ENCODE measurements at regions not wholly inside any gene's neighbourhood (a gene's known extent, or its start where the extent isn't known, plus 50 kb on each side); places are given as distances from the start of the nearest gene placed in this dataset.

DNA sequence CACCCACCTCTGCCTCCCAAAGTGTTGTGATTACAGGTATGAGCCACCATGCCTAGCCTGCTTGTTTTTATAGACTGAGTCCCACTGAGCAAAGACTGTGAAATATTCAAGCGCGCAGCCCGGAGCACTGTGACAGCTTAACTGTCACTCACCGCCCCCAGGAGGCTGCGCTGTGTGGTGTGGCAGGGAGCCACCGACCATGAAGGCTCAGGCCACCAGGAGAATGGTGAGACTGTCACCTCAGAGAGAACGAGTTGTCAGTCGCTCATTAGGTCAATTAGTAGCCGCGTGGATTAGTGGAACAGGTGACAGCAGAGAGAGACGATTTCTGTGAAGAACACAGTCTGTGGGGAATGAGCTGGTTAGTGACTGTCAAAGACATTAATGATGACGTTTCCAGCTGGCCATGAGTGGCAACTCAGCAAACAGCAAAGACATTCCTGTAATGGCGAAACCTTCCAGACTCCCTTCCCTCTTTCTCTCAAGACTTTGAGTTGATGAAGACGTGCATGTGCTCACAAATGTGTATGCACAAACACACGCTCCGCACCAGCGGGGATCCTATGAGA, 64.5 kb downstream of the CYCS start:
- DNase-seq (no peak), ATAC-seq (no peak)
- Histone ChIP-seq H3K4me1 (ENCODE audit: insufficient read depth, low read length) (no peaks in the 10 kb centered on the region), H3K27ac (ENCODE audit: low read length) (no peak overlapping the region), H4K20me1 (ENCODE audit: low read length) (no peaks in the 10 kb centered on the region), H2AFZ (ENCODE audit: low read length) (no peak overlapping the region), H3K79me2 (ENCODE audit: low read length) (no peaks in the 10 kb centered on the region), H3K9me2 (replicated peaks; ENCODE audit: low read length) (no peaks in the 10 kb centered on the region), H3K4me3 (ENCODE audit: low read length) (no peak overlapping the region), H3K9me3 (ENCODE audit: low read length) (no peaks in the 10 kb centered on the region), H3K9ac (ENCODE audit: low read length) (no peak overlapping the region), H3K36me3 (ENCODE audit: low read depth, low read length) (no peaks in the 10 kb centered on the region), H3F3A (ENCODE audit: low read length, unreplicated experiment) (no peaks in the 10 kb centered on the region), H3K27me3 (ENCODE audit: low read length) (no peaks in the 10 kb centered on the region), H3K4me2 (ENCODE audit: low read length) (no peak overlapping the region)
- TF ChIP-seq EZH2 (IDR thresholded peaks at IDR 0.05; ENCODE audit: low read length, unreplicated experiment) = no peak
- TF ChIP-seq EZH2phosphoT487 (IDR thresholded peaks at IDR 0.05; ENCODE audit: borderline replicate concordance, low read length) = no peak
- TF ChIP-seq, protein P1, sequence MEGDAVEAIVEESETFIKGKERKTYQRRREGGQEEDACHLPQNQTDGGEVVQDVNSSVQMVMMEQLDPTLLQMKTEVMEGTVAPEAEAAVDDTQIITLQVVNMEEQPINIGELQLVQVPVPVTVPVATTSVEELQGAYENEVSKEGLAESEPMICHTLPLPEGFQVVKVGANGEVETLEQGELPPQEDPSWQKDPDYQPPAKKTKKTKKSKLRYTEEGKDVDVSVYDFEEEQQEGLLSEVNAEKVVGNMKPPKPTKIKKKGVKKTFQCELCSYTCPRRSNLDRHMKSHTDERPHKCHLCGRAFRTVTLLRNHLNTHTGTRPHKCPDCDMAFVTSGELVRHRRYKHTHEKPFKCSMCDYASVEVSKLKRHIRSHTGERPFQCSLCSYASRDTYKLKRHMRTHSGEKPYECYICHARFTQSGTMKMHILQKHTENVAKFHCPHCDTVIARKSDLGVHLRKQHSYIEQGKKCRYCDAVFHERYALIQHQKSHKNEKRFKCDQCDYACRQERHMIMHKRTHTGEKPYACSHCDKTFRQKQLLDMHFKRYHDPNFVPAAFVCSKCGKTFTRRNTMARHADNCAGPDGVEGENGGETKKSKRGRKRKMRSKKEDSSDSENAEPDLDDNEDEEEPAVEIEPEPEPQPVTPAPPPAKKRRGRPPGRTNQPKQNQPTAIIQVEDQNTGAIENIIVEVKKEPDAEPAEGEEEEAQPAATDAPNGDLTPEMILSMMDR (conservative IDR thresholded peaks at IDR 0.05; ENCODE audit: low read depth, low read length) = no peak
- no TSS peak for BruUV-seq (replicated peaks)
- ChIA-PET CTCF (no interaction called here), POLR2A (ENCODE audit: unreplicated experiment) (no interaction called here)
- intact Hi-C loops (cut with micrococcal nuclease) = no loop called here

DNA sequence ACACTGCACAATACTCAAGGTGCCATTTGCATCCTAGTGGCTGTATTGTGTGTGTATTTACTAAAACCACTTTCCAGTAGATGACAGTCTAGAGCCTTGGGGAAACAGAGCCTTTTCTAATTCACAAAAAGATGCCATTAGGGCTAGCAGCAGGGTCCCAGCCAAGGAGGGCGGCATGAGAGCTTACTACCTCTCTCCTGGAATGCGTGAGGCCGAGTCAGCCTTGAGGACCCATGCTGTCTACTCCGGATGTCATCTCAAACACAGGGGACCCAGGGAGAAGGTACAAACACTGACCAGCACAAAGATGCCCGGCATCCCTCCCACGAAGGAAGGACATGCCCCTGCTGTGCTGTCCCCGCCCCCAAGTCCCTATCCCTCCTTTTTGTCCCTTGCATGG, 65.5 kb downstream of the CYCS start:
- Histone ChIP-seq H3K9me3 (ENCODE audit: low read length) (no peaks in the 10 kb centered on the region), H3K9me2 (replicated peaks; ENCODE audit: low read length) (no peaks in the 10 kb centered on the region), H3K4me1 (ENCODE audit: insufficient read depth, low read length) (no peaks in the 10 kb centered on the region), H3K4me2 (ENCODE audit: low read length) (no peak overlapping the region), H3K79me2 (ENCODE audit: low read length) (no peaks in the 10 kb centered on the region), H3K9ac (ENCODE audit: low read length) (no peak overlapping the region), H4K20me1 (ENCODE audit: low read length) (no peaks in the 10 kb centered on the region), H3K36me3 (ENCODE audit: low read depth, low read length) (no peaks in the 10 kb centered on the region), H2AFZ (ENCODE audit: low read length) (no peak overlapping the region), H3K27me3 (ENCODE audit: low read length) (no peaks in the 10 kb centered on the region), H3F3A (ENCODE audit: low read length, unreplicated experiment) (no peaks in the 10 kb centered on the region), H3K4me3 (ENCODE audit: low read length) (no peak overlapping the region), H3K27ac (ENCODE audit: low read length) (no peak overlapping the region)
- intact Hi-C loops (cut with micrococcal nuclease) = no loop called here
- ChIA-PET CTCF (no interaction called here), POLR2A (ENCODE audit: unreplicated experiment) (no interaction called here)
- TF ChIP-seq EZH2phosphoT487 (IDR thresholded peaks at IDR 0.05; ENCODE audit: borderline replicate concordance, low read length) = no peak
- TF ChIP-seq, protein P1 (conservative IDR thresholded peaks at IDR 0.05; ENCODE audit: low read depth, low read length) = no peak
- TF ChIP-seq EZH2 (IDR thresholded peaks at IDR 0.05; ENCODE audit: low read length, unreplicated experiment) = no peak
- DNase-seq (no peak), ATAC-seq (no peak)
- BruUV-seq (replicated peaks) = no TSS peak

DNA sequence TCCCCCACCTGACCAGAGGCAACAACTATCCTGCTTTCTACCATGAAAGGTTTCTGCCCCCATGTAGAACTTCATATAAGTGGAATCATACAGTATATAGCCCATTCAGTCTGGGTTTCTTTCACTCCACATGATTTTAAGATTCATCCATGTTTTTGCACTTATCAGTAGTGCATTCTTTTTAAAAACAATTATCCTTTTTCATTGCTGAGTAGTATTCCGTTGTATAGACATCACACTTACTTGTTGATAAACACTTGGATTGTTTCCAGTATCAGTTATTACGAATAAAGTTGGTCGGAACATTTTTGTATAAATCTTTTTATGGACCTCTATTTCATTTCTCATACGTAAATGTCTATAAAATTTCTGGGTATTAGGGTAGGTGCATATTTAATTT, 68.7 kb downstream of the CYCS start:
- no peak overlapping the region for H3K27ac ChIP-seq (ENCODE audit: low read length)
- H3K9me2 ChIP-seq (replicated peaks; ENCODE audit: low read length) = no peaks in the 10 kb centered on the region
- H3K79me2 ChIP-seq (ENCODE audit: low read length) = no peaks in the 10 kb centered on the region
- no peaks in the 10 kb centered on the region for H3K9me3 ChIP-seq (ENCODE audit: low read length)
- intact Hi-C loops (cut with micrococcal nuclease) = no loop called here
- H3K4me2 ChIP-seq (ENCODE audit: low read length) = no peak overlapping the region
- POLR2A ChIA-PET (ENCODE audit: unreplicated experiment) = no interaction called here
- H3F3A ChIP-seq (ENCODE audit: low read length, unreplicated experiment) = no peaks in the 10 kb centered on the region
- H3K27me3 ChIP-seq (ENCODE audit: low read length) = no peaks in the 10 kb centered on the region
- H4K20me1 ChIP-seq (ENCODE audit: low read length) = no peaks in the 10 kb centered on the region
- no TSS peak for BruUV-seq (replicated peaks)
- no peak overlapping the region for H3K4me3 ChIP-seq (ENCODE audit: low read length)
- no peak overlapping the region for H3K9ac ChIP-seq (ENCODE audit: low read length)
- ATAC-seq (no peak), DNase-seq (no peak)
- H3K36me3 ChIP-seq (ENCODE audit: low read depth, low read length) = no peaks in the 10 kb centered on the region
- H2AFZ ChIP-seq (ENCODE audit: low read length) = no peak overlapping the region
- CTCF ChIA-PET = no interaction called here
- TF ChIP-seq, protein P1 (conservative IDR thresholded peaks at IDR 0.05; ENCODE audit: low read depth, low read length) = no peak
- TF ChIP-seq EZH2 (IDR thresholded peaks at IDR 0.05; ENCODE audit: low read length, unreplicated experiment) (no peak), EZH2phosphoT487 (IDR thresholded peaks at IDR 0.05; ENCODE audit: borderline replicate concordance, low read length) (no peak)
- H3K4me1 ChIP-seq (ENCODE audit: insufficient read depth, low read length) = no peaks in the 10 kb centered on the region

Data from PC-3 (cell line).